AG04449 (cell line): ENCODE measurements at regions not wholly inside any gene's neighbourhood (a gene's known extent, or its start where the extent isn't known, plus 50 kb on each side); places are given as distances from the start of the nearest gene placed in this dataset.
"Not testable (repeated sequence)": the region's sequence is repeated elsewhere in the genome, so short reads cannot be mapped to it uniquely, and the experiment has no call there.

Experiments used
- CTCF ChIA-PET: fragments of 350-600 bp; formaldehyde crosslinking; extraction: SDS; loops from one replicate; lab custom pipeline; 2021; ENCODE audit warnings: antibody characterized with exemption; lab: Yijun Ruan, JAX
- POLR2A ChIA-PET: fragments of 400-600, 350-600 bp; formaldehyde crosslinking; extraction: SDS; loops from one replicate; lab custom pipeline; 2020; ENCODE audit warnings: antibody characterized with exemption, inconsistent platforms; lab: Yijun Ruan, JAX
- DNase-seq: peaks from one replicate; pipeline ENCODE4 v3.0.0-alpha.2; 2010; ENCODE audit warnings: low read depth, low spot score
- H3K4me3 ChIP-seq: 2 replicates; pipeline ENCODE4 v1.5.1; 2011; ENCODE audit warnings: low read depth, mild to moderate bottlenecking, control low read depth, low read length
- TF ChIP-seq, protein P1 (sequence below): IDR thresholded peaks from one replicate; pipeline ENCODE4 v1.5.1; 2011; ENCODE audit warnings: mild to moderate bottlenecking, moderate library complexity, low read length, control low read depth, inconsistent platforms; ENCODE audit not compliant: insufficient read depth; ENCODE audit errors: missing control alignments

- no peak for DNase-seq
- H3K4me3 ChIP-seq: no peak overlapping the region
- TF ChIP-seq, protein P1, sequence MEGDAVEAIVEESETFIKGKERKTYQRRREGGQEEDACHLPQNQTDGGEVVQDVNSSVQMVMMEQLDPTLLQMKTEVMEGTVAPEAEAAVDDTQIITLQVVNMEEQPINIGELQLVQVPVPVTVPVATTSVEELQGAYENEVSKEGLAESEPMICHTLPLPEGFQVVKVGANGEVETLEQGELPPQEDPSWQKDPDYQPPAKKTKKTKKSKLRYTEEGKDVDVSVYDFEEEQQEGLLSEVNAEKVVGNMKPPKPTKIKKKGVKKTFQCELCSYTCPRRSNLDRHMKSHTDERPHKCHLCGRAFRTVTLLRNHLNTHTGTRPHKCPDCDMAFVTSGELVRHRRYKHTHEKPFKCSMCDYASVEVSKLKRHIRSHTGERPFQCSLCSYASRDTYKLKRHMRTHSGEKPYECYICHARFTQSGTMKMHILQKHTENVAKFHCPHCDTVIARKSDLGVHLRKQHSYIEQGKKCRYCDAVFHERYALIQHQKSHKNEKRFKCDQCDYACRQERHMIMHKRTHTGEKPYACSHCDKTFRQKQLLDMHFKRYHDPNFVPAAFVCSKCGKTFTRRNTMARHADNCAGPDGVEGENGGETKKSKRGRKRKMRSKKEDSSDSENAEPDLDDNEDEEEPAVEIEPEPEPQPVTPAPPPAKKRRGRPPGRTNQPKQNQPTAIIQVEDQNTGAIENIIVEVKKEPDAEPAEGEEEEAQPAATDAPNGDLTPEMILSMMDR: no peak
- ChIA-PET POLR2A (no interaction called here), CTCF (interaction anchor here (1.0 to 1.5 kb wide), 3 partner anchors 249 to 479 kb away, joined by 3 to 4 read pairs (median 3); no protein-coding TSS in a partner anchor)
These were observed 78.8 kb upstream of the GRIN2A start for GRCh38 chr16:10261077-10261476.

DNA sequence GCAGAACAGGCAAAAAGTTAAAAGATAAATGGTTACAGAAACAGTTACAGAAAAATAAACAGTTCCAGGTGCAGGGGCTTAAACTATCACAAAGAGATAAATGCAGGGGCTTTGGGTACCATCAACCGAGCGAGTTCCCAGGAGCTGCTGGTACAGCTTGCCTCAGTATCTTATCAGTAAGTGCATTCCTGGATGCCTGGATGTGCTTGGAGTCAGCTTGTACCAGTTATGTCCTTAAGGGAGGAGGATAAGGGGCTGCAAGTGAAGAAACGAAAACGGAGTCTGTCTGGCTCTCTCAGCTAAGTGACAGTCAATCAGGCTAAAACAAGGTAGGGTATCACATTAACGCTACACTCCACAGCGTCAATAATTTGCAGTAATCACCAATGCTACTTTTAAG lies 79.3 kb upstream of the GRIN2A start:
- H3K4me3 ChIP-seq, POLR2A ChIA-PET, DNase-seq: not testable (repeated sequence)
- CTCF ChIA-PET: interaction anchor here (1.0 to 1.5 kb wide), 3 partner anchors 248 to 478 kb away, joined by 3 to 4 read pairs (median 3); no protein-coding TSS in a partner anchor

DNA sequence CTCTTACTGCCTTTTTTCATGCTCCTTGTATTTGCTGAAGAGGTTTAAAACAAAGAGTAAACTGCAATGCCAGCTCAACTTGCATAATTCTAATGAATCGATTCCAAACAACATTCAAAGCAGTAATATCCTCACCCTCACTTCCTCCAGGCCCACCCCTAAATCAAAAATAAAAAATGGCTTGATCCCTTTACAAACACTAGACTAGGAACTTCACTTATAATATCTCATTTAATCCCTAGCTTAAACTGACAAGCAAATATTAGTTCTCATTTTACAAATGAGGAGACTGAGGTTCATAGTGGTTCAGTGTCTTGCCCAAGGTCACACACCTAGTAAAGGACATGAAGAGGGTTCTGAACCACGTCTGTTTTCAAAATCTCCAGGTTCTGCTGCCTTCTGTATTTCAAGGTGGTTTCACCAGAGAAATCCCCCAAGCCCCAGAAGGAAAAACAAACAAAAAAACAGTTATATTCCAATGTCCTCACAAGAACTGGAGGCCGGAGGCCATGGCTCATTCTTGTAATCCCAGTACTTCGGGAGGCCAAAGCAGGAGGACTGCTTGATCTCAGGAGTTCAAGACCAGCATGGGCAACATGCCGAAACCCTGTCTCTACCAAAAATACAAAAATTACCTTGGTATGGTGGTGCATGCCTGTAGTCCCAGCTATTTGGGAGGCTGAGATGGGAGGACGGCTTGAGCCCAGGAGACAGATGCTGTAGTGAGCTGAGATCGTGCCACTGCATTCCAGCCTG lies 80.3 kb upstream of the GRIN2A start:
- no peak overlapping the region for H3K4me3 ChIP-seq

GRCh38 chr16:10265770-10266615 lies 83.8 kb upstream of the GRIN2A start:
- TF ChIP-seq, protein P1: no peak
- no peak overlapping the region for H3K4me3 ChIP-seq
- DNase-seq: no peak
- POLR2A ChIA-PET: no interaction called here
- CTCF ChIA-PET: interaction anchor here (0.6 to 0.9 kb wide), 2 partner anchors 10 to 12 kb away, joined by 3 to 6 read pairs; no protein-coding TSS in a partner anchor

More for the DNA sequence above, 80.3 kb upstream of the GRIN2A start:
- TF ChIP-seq, protein P1: no peak
- ChIA-PET CTCF (interaction anchor here (1.0 to 1.5 kb wide), 2 partner anchors 247 to 251 kb away, joined by 3 to 4 read pairs; no protein-coding TSS in a partner anchor), POLR2A (no interaction called here)
- no peak for DNase-seq

GRCh38 chr16:10266809-10267208 lies 84.6 kb upstream of the GRIN2A start:
- no peak for DNase-seq
- CTCF ChIA-PET: no interaction called here
- H3K4me3 ChIP-seq: no peak overlapping the region
- POLR2A ChIA-PET: no interaction called here
- TF ChIP-seq, protein P1: no peak

- CTCF ChIA-PET: no interaction called here
- no peak overlapping the region for H3K4me3 ChIP-seq
- no peak for DNase-seq
- POLR2A ChIA-PET: no interaction called here
- TF ChIP-seq, protein P1: no peak
These were observed 87.4 kb upstream of the GRIN2A start for GRCh38 chr16:10269632-10270031.

GRCh38 chr16:10272250-10272854 lies 90.1 kb upstream of the GRIN2A start:
- POLR2A ChIA-PET, CTCF ChIA-PET, DNase-seq, H3K4me3 ChIP-seq: not testable (repeated sequence)

DNA sequence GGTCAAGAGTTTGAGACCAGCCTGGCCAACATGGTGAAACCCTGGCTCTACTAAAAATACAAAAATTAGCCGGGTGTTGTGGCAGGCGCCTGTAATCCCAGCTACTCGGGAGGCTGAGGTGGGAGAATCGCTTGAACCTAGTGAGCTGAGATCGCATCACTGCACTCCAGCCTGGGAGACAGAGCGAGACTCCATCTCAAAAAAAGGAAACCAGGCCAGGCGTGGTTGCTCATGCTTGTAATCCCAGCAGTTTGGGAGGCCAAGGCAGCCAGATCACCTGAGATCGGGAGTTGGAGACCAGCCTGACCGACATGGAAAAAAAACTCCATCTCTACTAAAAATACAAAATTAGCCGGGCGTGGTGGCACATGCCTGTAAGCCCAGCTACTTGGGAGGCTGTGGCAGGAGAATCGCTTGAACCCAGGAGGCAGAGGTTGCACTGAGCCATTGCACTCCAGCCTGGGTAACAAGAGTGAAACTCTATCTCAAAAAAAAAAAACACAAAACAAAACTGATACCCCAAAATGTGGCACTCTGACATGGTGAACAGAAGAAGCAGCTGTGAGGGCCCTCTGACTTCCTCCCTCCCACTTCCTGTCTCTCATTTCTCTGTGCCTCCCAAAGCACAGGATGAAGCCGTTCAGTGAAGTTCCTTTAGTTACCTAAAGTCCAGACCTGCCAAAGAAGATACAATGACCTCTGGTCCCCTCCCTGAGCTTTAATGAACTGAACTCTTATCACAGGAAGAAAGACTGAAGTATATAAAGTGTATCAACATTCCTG lies 93.2 kb upstream of the GRIN2A start:
- DNase-seq, CTCF ChIA-PET, H3K4me3 ChIP-seq, POLR2A ChIA-PET: not testable (repeated sequence)
